ENCODE measurements at regions not wholly inside any gene's neighbourhood (a gene's known extent, or its start where the extent isn't known, plus 50 kb on each side); places are given as distances from the start of the nearest gene placed in this dataset.
A peak's percentile ranks its signal among the peaks of the same experiment; 100 is the strongest.

DNA sequence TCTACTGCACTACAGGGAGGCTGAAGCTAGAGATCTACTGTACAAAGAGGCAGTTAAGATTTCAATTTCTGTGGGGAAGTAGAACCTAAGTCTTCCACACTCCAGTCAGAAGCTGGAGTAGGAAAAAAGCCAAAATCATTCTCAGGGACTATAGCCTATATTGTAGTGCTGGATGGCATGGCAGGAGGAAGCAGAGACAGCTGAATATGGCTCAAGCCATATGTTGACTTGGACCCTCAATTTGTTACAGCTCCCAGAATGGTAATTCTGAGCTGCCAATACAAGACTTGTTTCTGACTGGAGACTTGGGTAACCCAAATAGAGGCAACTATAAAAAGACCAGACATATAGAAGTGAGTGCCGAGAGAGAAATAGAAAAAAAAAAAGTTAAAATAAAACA lies 200.6 kb downstream of the PTBP2 start:
- CTCF ChIA-PET: no interaction called here
- DNase-seq (no peak), ATAC-seq (no peak)
- TF ChIP-seq, protein P1, sequence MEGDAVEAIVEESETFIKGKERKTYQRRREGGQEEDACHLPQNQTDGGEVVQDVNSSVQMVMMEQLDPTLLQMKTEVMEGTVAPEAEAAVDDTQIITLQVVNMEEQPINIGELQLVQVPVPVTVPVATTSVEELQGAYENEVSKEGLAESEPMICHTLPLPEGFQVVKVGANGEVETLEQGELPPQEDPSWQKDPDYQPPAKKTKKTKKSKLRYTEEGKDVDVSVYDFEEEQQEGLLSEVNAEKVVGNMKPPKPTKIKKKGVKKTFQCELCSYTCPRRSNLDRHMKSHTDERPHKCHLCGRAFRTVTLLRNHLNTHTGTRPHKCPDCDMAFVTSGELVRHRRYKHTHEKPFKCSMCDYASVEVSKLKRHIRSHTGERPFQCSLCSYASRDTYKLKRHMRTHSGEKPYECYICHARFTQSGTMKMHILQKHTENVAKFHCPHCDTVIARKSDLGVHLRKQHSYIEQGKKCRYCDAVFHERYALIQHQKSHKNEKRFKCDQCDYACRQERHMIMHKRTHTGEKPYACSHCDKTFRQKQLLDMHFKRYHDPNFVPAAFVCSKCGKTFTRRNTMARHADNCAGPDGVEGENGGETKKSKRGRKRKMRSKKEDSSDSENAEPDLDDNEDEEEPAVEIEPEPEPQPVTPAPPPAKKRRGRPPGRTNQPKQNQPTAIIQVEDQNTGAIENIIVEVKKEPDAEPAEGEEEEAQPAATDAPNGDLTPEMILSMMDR (IDR thresholded peaks at IDR 0.05): no peak
- Mint-ChIP-seq H3K4me1 (ENCODE audit: low read depth) (no peaks in the 10 kb centered on the region), H3K9me3 (peaks cover 10% of the 10 kb centered on the region), H3K27ac (no peak overlapping the region), H3K27me3 (no peaks in the 10 kb centered on the region), H3K4me3 (no peak overlapping the region), H3K36me3 (ENCODE audit: low read depth) (no peaks in the 10 kb centered on the region)
- intact Hi-C loops (cut with micrococcal nuclease): no loop called here
- POLR2A ChIA-PET: no interaction called here

DNA sequence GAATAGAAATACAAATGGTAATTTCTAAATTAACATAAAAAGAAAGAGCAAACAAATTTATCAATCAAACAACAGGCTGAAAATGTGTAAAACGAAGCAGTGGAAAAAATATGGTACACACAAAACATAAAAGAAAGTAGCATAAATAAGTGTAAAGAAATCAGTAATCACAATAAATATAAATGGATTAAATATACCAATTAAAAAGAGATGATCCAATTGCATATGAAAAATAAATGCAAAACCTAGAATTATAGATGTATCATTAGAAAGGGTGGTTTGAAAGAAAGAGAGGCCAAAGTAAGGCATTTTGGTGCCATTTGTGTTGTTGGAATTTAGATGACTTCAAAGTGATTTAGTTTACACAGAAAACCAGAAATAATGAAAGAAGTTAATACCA lies 202.2 kb downstream of the PTBP2 start:
- TF ChIP-seq, protein P1 (IDR thresholded peaks at IDR 0.05): no peak
- Mint-ChIP-seq H3K4me1 (ENCODE audit: low read depth) (no peaks in the 10 kb centered on the region), H3K36me3 (ENCODE audit: low read depth) (no peaks in the 10 kb centered on the region), H3K27ac (no peak overlapping the region), H3K4me3 (no peak overlapping the region), H3K27me3 (no peaks in the 10 kb centered on the region), H3K9me3 (peaks cover 9% of the 10 kb centered on the region)
- DNase-seq (no peak), ATAC-seq (no peak)
- intact Hi-C loops (cut with micrococcal nuclease): no loop called here
- POLR2A ChIA-PET: no interaction called here
- CTCF ChIA-PET: no interaction called here

DNA sequence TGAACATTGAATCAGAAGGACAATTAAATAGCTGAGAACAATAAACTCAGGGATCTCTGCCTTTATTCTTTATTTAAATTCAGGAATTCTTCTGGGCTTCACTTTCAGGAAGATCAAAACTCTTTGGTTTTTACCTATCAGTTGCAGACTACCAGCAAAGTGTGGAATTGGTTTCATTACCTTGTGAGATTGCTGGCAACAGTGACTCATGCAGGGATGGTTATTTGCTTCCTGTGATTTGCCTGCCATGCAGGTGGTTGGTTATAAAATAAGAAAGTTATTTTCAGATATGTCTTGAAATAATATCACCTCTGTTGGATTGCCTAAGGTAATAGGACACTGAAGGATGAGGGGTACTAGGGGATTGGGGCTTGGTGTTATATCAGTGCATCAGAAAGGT lies 204.6 kb downstream of the PTBP2 start:
- CTCF ChIA-PET: no interaction called here
- no peaks in the 10 kb centered on the region for H3K27me3 Mint-ChIP-seq

DNA sequence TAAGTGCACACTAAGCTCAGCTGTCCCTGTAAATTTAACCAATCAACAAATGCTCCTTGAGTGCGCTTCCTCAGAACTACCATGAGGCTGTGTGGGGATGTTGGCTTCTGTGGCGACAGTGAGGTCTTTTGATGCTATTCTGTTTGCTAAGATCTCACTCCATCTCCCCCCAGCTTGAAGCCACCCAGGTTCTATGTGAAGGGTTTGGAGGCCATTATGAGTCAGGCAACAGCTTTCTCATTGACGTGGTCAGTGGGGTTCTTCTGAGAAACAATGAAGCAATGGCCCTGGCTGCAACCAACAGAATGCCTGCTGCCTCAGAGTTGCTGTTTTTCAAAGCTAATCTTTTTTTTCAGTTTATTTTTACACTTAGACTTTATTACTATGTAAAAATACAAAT lies 205.5 kb downstream of the PTBP2 start:
- DNase-seq: peak; percentile 19

More for the DNA sequence above, 204.6 kb downstream of the PTBP2 start:
- H3K36me3 Mint-ChIP-seq (ENCODE audit: low read depth): no peaks in the 10 kb centered on the region
- DNase-seq (no peak), ATAC-seq (no peak)
- POLR2A ChIA-PET: no interaction called here
- H3K27ac Mint-ChIP-seq: no peak overlapping the region
- no peak overlapping the region for H3K4me3 Mint-ChIP-seq
- TF ChIP-seq, protein P1 (IDR thresholded peaks at IDR 0.05): no peak
- intact Hi-C loops (cut with micrococcal nuclease): no loop called here
- peaks cover 9% of the 10 kb centered on the region for H3K9me3 Mint-ChIP-seq
- no peaks in the 10 kb centered on the region for H3K4me1 Mint-ChIP-seq (ENCODE audit: low read depth)

DNA sequence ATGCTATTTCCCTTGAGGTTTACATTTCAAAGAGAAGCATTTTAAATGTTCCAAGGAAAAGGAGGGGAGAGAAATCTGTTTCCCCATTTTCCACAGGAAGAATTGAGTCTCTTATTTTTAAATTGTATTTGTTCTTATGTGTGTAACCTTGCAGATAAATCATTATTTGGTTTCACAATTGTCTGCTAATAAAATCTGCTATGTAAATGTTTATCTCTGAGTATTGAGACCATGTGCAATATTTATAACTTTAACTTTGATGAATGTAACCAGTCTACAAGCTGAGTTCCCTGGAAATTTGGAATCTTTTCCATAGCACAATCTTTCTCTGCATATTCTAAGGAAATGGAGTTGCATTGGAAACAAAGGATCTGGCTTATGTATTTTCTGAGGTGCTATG lies 209.6 kb downstream of the PTBP2 start:
- TF ChIP-seq, protein P1 (IDR thresholded peaks at IDR 0.05): no peak
- ChIA-PET CTCF (no interaction called here), POLR2A (no interaction called here)
- no peak overlapping the region for H3K27ac Mint-ChIP-seq
- H3K27me3 Mint-ChIP-seq: peaks cover 4% of the 10 kb centered on the region
- intact Hi-C loops (cut with micrococcal nuclease): no loop called here
- DNase-seq: no peak
- H3K36me3 Mint-ChIP-seq (ENCODE audit: low read depth): no peaks in the 10 kb centered on the region
- ATAC-seq: no peak
- H3K4me3 Mint-ChIP-seq: no peak overlapping the region
- H3K4me1 Mint-ChIP-seq (ENCODE audit: low read depth): no peaks in the 10 kb centered on the region
- H3K9me3 Mint-ChIP-seq: no peaks in the 10 kb centered on the region

More for the DNA sequence above, 205.5 kb downstream of the PTBP2 start:
- H3K4me1 Mint-ChIP-seq (ENCODE audit: low read depth): no peaks in the 10 kb centered on the region
- ATAC-seq: no peak
- H3K4me3 Mint-ChIP-seq: no peak overlapping the region
- H3K36me3 Mint-ChIP-seq (ENCODE audit: low read depth): no peaks in the 10 kb centered on the region
- H3K27ac Mint-ChIP-seq: no peak overlapping the region
- ChIA-PET POLR2A (interaction anchor here (0.6 kb wide), 1 partner anchor 523 kb away, joined by 3 read pairs; no protein-coding TSS in a partner anchor), CTCF (no interaction called here)
- H3K27me3 Mint-ChIP-seq: peaks cover 2% of the 10 kb centered on the region
- peaks cover 9% of the 10 kb centered on the region for H3K9me3 Mint-ChIP-seq
- intact Hi-C loops (cut with micrococcal nuclease): no loop called here
- TF ChIP-seq, protein P1 (IDR thresholded peaks at IDR 0.05): no peak

Measured in activated CD8-positive, alpha-beta T cell treated with anti-CD3 and anti-CD28 coated beads for 36 hours (primary cell).